OCI-LY7 (cell line): ENCODE measurements at regions not wholly inside any gene's neighbourhood (a gene's known extent, or its start where the extent isn't known, plus 50 kb on each side); places are given as distances from the start of the nearest gene placed in this dataset.

ENCODE experiments used
- BruUV-seq: library from RNA; stranded (reverse); fragments of 400-500 nt; replicated peaks from 2 replicates; lab custom pipeline; 2021; lab: Mats Ljungman, UMichigan
- CTCF ChIA-PET: fragments of 300-600 bp; sonication (Branson Sonifier 250); formaldehyde crosslinking; loops from one replicate; lab custom pipeline; 2022; ENCODE audit warnings: antibody characterized with exemption; ENCODE audit not compliant: unreplicated experiment; lab: Charles Lee
- POLR2A ChIA-PET: fragments of 300-600 bp; sonication (Branson Sonifier 250); formaldehyde crosslinking; loops from one replicate; lab custom pipeline; 2022; ENCODE audit warnings: antibody characterized with exemption; lab: Charles Lee
- DNase-seq: peaks from one replicate; pipeline ENCODE4 v3.0.0-alpha.2; 2015; ENCODE audit warnings: low spot score
- H2AFZ ChIP-seq: fragments of 200-600 bp; sonication (generic), shearing (Covaris generic); 2 replicates; pipeline ENCODE4 v1.6.1; 2014; ENCODE audit warnings: mild to moderate bottlenecking, antibody characterized with exemption, low read length, moderate library complexity
- H3K27ac ChIP-seq: fragments of 200-600 bp; sonication (generic); 2 replicates; pipeline ENCODE4 v1.5.1; 2014; ENCODE audit warnings: mixed run types, low read depth, mild to moderate bottlenecking, moderate library complexity, low read length, inconsistent platforms; ENCODE audit not compliant: poor library complexity, severe bottlenecking
- H3K36me3 ChIP-seq: fragments of 200-600 bp; sonication (generic); 2 replicates; pipeline ENCODE4 v1.6.1; 2014; ENCODE audit warnings: mild to moderate bottlenecking, antibody characterized with exemption, low read length, moderate library complexity, mixed read lengths; ENCODE audit not compliant: insufficient read depth
- H3K4me1 ChIP-seq: fragments of 200-600 bp; sonication (generic); 2 replicates; pipeline ENCODE4 v1.5.1; 2014; ENCODE audit warnings: mild to moderate bottlenecking, low read length; ENCODE audit not compliant: insufficient read depth, poor library complexity, severe bottlenecking
- H3K4me2 ChIP-seq: fragments of 200-600 bp; sonication (generic); 2 replicates; pipeline ENCODE4 v1.6.1; 2014; ENCODE audit warnings: mild to moderate bottlenecking, low read length
- H3K4me3 ChIP-seq: fragments of 200-600 bp; sonication (generic); 2 replicates; pipeline ENCODE4 v1.5.1; 2014; ENCODE audit warnings: mild to moderate bottlenecking, low read depth, low read length; ENCODE audit not compliant: poor library complexity, severe bottlenecking
- H3K79me2 ChIP-seq: fragments of 200-600 bp; sonication (generic); 2 replicates; pipeline ENCODE4 v1.6.1; 2016; ENCODE audit warnings: low read depth, mild to moderate bottlenecking, low read length, moderate library complexity, mixed read lengths; ENCODE audit not compliant: insufficient read depth
- H3K9me2 ChIP-seq: fragments of 200-600 bp; sonication (generic); 2 replicates; pipeline ENCODE4 v1.6.1; 2016; ENCODE audit warnings: mild to moderate bottlenecking, low read length, mixed read lengths; ENCODE audit not compliant: insufficient read depth
- H3K9me3 ChIP-seq: fragments of 200-600 bp; sonication (generic); 2 replicates; pipeline ENCODE4 v1.6.1; 2014; ENCODE audit warnings: mild to moderate bottlenecking, mixed run types, low read length, mixed read lengths
- H4K20me1 ChIP-seq: fragments of 200-600 bp; sonication (generic); 2 replicates; pipeline ENCODE4 v1.6.1; 2014; ENCODE audit warnings: mild to moderate bottlenecking, antibody characterized with exemption, low read length, moderate library complexity, mixed read lengths; ENCODE audit not compliant: insufficient read depth
- CTCF ChIP-seq: fragments of 200-600 bp; sonication (generic); conservative IDR thresholded peaks from 2 replicates; pipeline ENCODE4 v1.5.1; 2014; ENCODE audit warnings: mild to moderate bottlenecking, antibody characterized with exemption, low read length, moderate library complexity, mixed read lengths
- EZH2phosphoT487 ChIP-seq: fragments of 200-600 bp; sonication (generic); IDR thresholded peaks from 2 replicates; pipeline ENCODE4 v1.6.1; 2018; ENCODE audit warnings: low read depth, borderline replicate concordance, mild to moderate bottlenecking, mixed run types, antibody characterized with exemption, low read length, moderate library complexity, mixed read lengths
- intact Hi-C: fragments of 100-400 bp; cut with micrococcal nuclease; formaldehyde crosslinking; loops from one replicate; pipeline ENCODE4 v1.10.0; 2022; ENCODE audit not compliant: unreplicated experiment

GRCh38 chr7:10677668-10678232 is 295.9 kb upstream of the PHF14 start:
- Histone ChIP-seq H2AFZ (no peak overlapping the region), H3K27ac (no peak overlapping the region), H3K79me2 (no peaks in the 10 kb centered on the region), H3K36me3 (no peaks in the 10 kb centered on the region), H3K9me3 (no peaks in the 10 kb centered on the region), H3K4me2 (no peak overlapping the region), H4K20me1 (no peaks in the 10 kb centered on the region), H3K4me3 (no peak overlapping the region), H3K4me1 (no peaks in the 10 kb centered on the region), H3K9me2 (no peaks in the 10 kb centered on the region)
- TF ChIP-seq EZH2phosphoT487 = no peak
- no peak for TF ChIP-seq CTCF
- no peak for DNase-seq
- intact Hi-C loops = no loop called here
- no TSS peak for BruUV-seq
- ChIA-PET POLR2A (interaction anchor here (1.4 kb wide), 1 partner anchor 19 kb away, joined by 3 read pairs; no protein-coding TSS in a partner anchor), CTCF (no interaction called here)

GRCh38 chr7:10684606-10685005 is 289.1 kb upstream of the PHF14 start:
- CTCF ChIA-PET = no interaction called here
- 0 out of 2 replicates have a peak overlapping the region, but pooled peaks have one; percentile 14 for H2AFZ ChIP-seq
- H3K4me3 ChIP-seq = no peak overlapping the region
- no TSS peak for BruUV-seq
- POLR2A ChIA-PET = interaction anchor here (1.0 kb wide), 2 partner anchors 19 kb away, joined by 3 to 4 read pairs; no protein-coding TSS in a partner anchor
- H3K4me1 ChIP-seq = peaks cover 8% of the 10 kb centered on the region
- H3K9me2 ChIP-seq = no peaks in the 10 kb centered on the region
- TF ChIP-seq CTCF = no peak
- TF ChIP-seq EZH2phosphoT487 = no peak
- no peak overlapping the region for H3K27ac ChIP-seq
- intact Hi-C loops = no loop called here
- H4K20me1 ChIP-seq = no peaks in the 10 kb centered on the region
- H3K9me3 ChIP-seq = no peaks in the 10 kb centered on the region
- no peaks in the 10 kb centered on the region for H3K79me2 ChIP-seq
- no peaks in the 10 kb centered on the region for H3K36me3 ChIP-seq
- no peak for DNase-seq
- peak overlapping the region; percentile 47; the same call in 1 of the 2 replicates for H3K4me2 ChIP-seq

- DNase-seq = peak; percentile 22
- H3K79me2 ChIP-seq = no peaks in the 10 kb centered on the region
- H3K4me2 ChIP-seq = peak overlapping the region; percentile 47
- BruUV-seq = no TSS peak
- POLR2A ChIA-PET = interaction anchor here (0.6 to 1.0 kb wide), 4 partner anchors 18 to 194 kb away, joined by 3 to 4 read pairs (median 4); no protein-coding TSS in a partner anchor
- H4K20me1 ChIP-seq = no peaks in the 10 kb centered on the region
- no peaks in the 10 kb centered on the region for H3K9me3 ChIP-seq
- intact Hi-C loops = no loop called here
- no peaks in the 10 kb centered on the region for H3K9me2 ChIP-seq
- H3K4me3 ChIP-seq = no peak overlapping the region
- TF ChIP-seq CTCF (peak; percentile 27; the same call in 1 of the 2 replicates), EZH2phosphoT487 (no peak)
- CTCF ChIA-PET = no interaction called here
- H3K27ac ChIP-seq = no peak overlapping the region
- peaks cover 8% of the 10 kb centered on the region for H3K4me1 ChIP-seq
- 0 out of 2 replicates have a peak overlapping the region, but pooled peaks have one; percentile 14 for H2AFZ ChIP-seq
- H3K36me3 ChIP-seq = no peaks in the 10 kb centered on the region
Observed at GRCh38 chr7:10685040-10685439, 288.6 kb upstream of the PHF14 start.
